ENCODE measurements at regions not wholly inside any gene's neighbourhood (a gene's known extent, or its start where the extent isn't known, plus 50 kb on each side); places are given as distances from the start of the nearest gene placed in this dataset.
"Not testable (repeated sequence)": the region's sequence is repeated elsewhere in the genome, so short reads cannot be mapped to it uniquely, and the experiment has no call there.

GRCh38 chr14:43022094-43022800 lies 1415.6 kb downstream of the LRFN5 start:
- no peaks in the 10 kb centered on the region for H3K27me3 ChIP-seq (ENCODE audit: control insufficient read depth, insufficient read depth, low read length)
- no peak overlapping the region for H3K9ac ChIP-seq (ENCODE audit: low read depth, low read length)
- H3K36me3 ChIP-seq (ENCODE audit: insufficient read depth, low read length), result no peaks in the 10 kb centered on the region
- H3K4me3 ChIP-seq (ENCODE audit: low read length), result no peak overlapping the region
- no peak overlapping the region for H3K4me2 ChIP-seq (ENCODE audit: low read length)
- no peaks in the 10 kb centered on the region for H3K4me1 ChIP-seq (ENCODE audit: control insufficient read depth, insufficient read depth, low read length)
- H3K9me3 ChIP-seq (replicated peaks; ENCODE audit: low read length), result no peaks in the 10 kb centered on the region

GRCh38 chr14:43019826-43020225 lies 1413.2 kb downstream of the LRFN5 start:
- H3K4me3 ChIP-seq (ENCODE audit: low read length), result no peak overlapping the region
- no peaks in the 10 kb centered on the region for H3K4me1 ChIP-seq (ENCODE audit: control insufficient read depth, insufficient read depth, low read length)
- H3K36me3 ChIP-seq (ENCODE audit: insufficient read depth, low read length), result no peaks in the 10 kb centered on the region
- H3K4me2 ChIP-seq (ENCODE audit: low read length), result no peak overlapping the region
- no peaks in the 10 kb centered on the region for H3K27me3 ChIP-seq (ENCODE audit: control insufficient read depth, insufficient read depth, low read length)
- H3K9me3 ChIP-seq (replicated peaks; ENCODE audit: low read length), result no peaks in the 10 kb centered on the region
- no peak overlapping the region for H3K9ac ChIP-seq (ENCODE audit: low read depth, low read length)

DNA sequence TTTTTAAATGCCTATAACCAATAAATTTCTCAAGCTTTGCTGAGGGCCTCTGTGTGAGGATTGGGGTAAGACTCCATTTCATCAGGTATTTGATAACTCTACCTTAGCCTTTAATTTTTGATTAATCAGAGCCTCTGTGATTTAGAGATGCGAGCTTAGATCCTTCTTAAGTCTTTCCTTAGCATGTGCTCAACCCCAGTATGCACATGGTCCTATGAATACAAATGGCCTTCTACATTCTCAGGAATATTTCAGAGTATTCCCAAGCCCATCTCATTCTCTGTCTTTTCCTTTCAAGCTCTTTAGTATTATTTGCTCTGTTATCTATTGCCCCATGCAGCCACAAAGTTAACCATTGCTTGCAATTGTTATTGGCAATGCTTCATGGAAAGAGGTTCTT lies 1407.7 kb downstream of the LRFN5 start:
- no peak overlapping the region for H3K4me2 ChIP-seq (ENCODE audit: low read length)
- no peaks in the 10 kb centered on the region for H3K27me3 ChIP-seq (ENCODE audit: control insufficient read depth, insufficient read depth, low read length)
- no peak overlapping the region for H3K4me3 ChIP-seq (ENCODE audit: low read length)
- H3K36me3 ChIP-seq (ENCODE audit: insufficient read depth, low read length), result no peaks in the 10 kb centered on the region
- H3K9ac ChIP-seq (ENCODE audit: low read depth, low read length), result no peak overlapping the region
- H3K9me3 ChIP-seq (replicated peaks; ENCODE audit: low read length), result no peaks in the 10 kb centered on the region
- no peaks in the 10 kb centered on the region for H3K4me1 ChIP-seq (ENCODE audit: control insufficient read depth, insufficient read depth, low read length)

- no peak overlapping the region for H3K4me2 ChIP-seq (ENCODE audit: low read length)
- H3K27me3 ChIP-seq (ENCODE audit: control insufficient read depth, insufficient read depth, low read length), result no peaks in the 10 kb centered on the region
- H3K4me3 ChIP-seq (ENCODE audit: low read length), result no peak overlapping the region
- H3K9ac ChIP-seq (ENCODE audit: low read depth, low read length), result no peak overlapping the region
- no peaks in the 10 kb centered on the region for H3K4me1 ChIP-seq (ENCODE audit: control insufficient read depth, insufficient read depth, low read length)
- H3K9me3 ChIP-seq (replicated peaks; ENCODE audit: low read length), result peaks cover 6% of the 10 kb centered on the region
- H3K36me3 ChIP-seq (ENCODE audit: insufficient read depth, low read length), result no peaks in the 10 kb centered on the region
These were observed 1406.1 kb downstream of the LRFN5 start for GRCh38 chr14:43012817-43013216.

DNA sequence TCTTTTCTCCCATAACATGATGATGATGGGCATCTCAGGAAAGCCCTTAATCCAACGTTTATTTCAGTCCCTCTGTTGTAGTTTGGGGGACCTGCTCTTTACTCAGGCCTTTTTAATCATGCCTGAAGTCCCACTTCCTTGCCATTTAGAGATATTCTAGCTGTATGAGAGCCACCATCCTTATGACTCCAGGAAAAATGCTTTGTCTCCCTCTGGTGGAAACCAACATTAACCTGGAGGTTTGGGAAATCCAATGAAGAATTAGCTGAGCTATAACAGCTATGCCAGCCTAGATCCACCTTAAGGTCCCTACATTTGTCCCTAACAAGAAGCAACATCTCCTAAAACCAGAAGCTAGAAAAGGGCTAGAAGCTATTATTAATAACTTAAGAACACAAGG lies 1399.1 kb downstream of the LRFN5 start:
- H3K36me3 ChIP-seq (ENCODE audit: insufficient read depth, low read length), result no peaks in the 10 kb centered on the region
- H3K27me3 ChIP-seq (ENCODE audit: control insufficient read depth, insufficient read depth, low read length), result no peaks in the 10 kb centered on the region
- no peak overlapping the region for H3K4me3 ChIP-seq (ENCODE audit: low read length)
- H3K9ac ChIP-seq (ENCODE audit: low read depth, low read length), result no peak overlapping the region
- peaks cover 18% of the 10 kb centered on the region for H3K9me3 ChIP-seq (replicated peaks; ENCODE audit: low read length)
- no peaks in the 10 kb centered on the region for H3K4me1 ChIP-seq (ENCODE audit: control insufficient read depth, insufficient read depth, low read length)
- no peak overlapping the region for H3K4me2 ChIP-seq (ENCODE audit: low read length)

DNA sequence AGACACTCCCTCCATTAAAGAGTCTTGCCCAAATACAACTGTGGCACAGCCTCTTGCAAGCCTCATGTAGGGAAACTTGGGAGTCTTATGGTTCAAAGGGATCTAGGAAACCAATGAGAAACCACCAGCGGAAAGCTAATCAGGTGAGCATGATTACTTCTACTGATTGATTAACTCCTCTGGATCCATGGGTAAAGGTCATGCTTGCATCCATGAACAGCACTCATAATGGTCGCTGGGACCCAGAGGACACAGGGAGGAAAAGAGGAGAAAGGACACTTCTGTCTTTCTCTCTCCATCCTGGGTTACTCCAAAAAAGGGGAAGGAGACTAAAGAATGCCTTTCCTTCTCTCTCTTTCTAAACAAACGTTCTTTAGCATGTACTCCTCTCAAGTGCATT lies 1397.2 kb downstream of the LRFN5 start:
- H3K9ac ChIP-seq (ENCODE audit: low read depth, low read length), result no peak overlapping the region
- no peaks in the 10 kb centered on the region for H3K4me1 ChIP-seq (ENCODE audit: control insufficient read depth, insufficient read depth, low read length)
- H3K4me3 ChIP-seq (ENCODE audit: low read length), result no peak overlapping the region
- no peak overlapping the region for H3K4me2 ChIP-seq (ENCODE audit: low read length)
- peaks cover 14% of the 10 kb centered on the region for H3K9me3 ChIP-seq (replicated peaks; ENCODE audit: low read length)
- no peaks in the 10 kb centered on the region for H3K27me3 ChIP-seq (ENCODE audit: control insufficient read depth, insufficient read depth, low read length)
- no peaks in the 10 kb centered on the region for H3K36me3 ChIP-seq (ENCODE audit: insufficient read depth, low read length)

GRCh38 chr14:43001731-43002130 lies 1395.1 kb downstream of the LRFN5 start:
- H3K4me3 ChIP-seq (ENCODE audit: low read length), result no peak overlapping the region
- H3K4me1 ChIP-seq (ENCODE audit: control insufficient read depth, insufficient read depth, low read length), result no peaks in the 10 kb centered on the region
- peaks cover 8% of the 10 kb centered on the region for H3K9me3 ChIP-seq (replicated peaks; ENCODE audit: low read length)
- H3K27me3 ChIP-seq (ENCODE audit: control insufficient read depth, insufficient read depth, low read length), result no peaks in the 10 kb centered on the region
- no peak overlapping the region for H3K4me2 ChIP-seq (ENCODE audit: low read length)
- no peak overlapping the region for H3K9ac ChIP-seq (ENCODE audit: low read depth, low read length)
- H3K36me3 ChIP-seq (ENCODE audit: insufficient read depth, low read length), result no peaks in the 10 kb centered on the region

- Histone ChIP-seq H3K36me3 (ENCODE audit: insufficient read depth, low read length) (no peaks in the 10 kb centered on the region), H3K4me2 (ENCODE audit: low read length) (no peak overlapping the region), H3K4me3 (ENCODE audit: low read length) (no peak overlapping the region), H3K4me1 (ENCODE audit: control insufficient read depth, insufficient read depth, low read length) (peaks cover 5% of the 10 kb centered on the region), H3K9me3 (replicated peaks; ENCODE audit: low read length) (no peaks in the 10 kb centered on the region), H3K9ac (ENCODE audit: low read depth, low read length) (no peak overlapping the region), H3K27me3 (ENCODE audit: control insufficient read depth, insufficient read depth, low read length) (no peaks in the 10 kb centered on the region)
These were observed 1387.5 kb downstream of the LRFN5 start for GRCh38 chr14:42994051-42994736.

DNA sequence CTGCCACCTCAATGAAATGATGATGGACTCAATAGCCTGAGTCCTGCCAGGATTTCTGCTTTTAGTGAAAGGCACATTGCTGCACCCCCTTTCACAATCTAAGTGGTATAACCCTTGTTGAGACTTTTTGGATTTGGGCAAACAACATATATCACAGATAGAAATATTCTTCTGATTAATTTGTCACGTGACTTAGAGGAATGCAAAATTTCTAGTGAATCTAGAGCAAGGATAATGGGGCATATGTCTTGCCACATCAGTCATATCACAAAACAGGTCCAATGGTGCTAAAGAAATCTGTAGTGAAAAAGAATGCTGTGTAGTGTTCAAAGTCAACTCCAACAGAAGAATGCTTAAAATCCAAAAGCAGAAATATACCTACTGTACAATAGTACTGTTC lies 1386.3 kb downstream of the LRFN5 start:
- no peak overlapping the region for H3K9ac ChIP-seq (ENCODE audit: low read depth, low read length)
- peaks cover 5% of the 10 kb centered on the region for H3K4me1 ChIP-seq (ENCODE audit: control insufficient read depth, insufficient read depth, low read length)
- H3K4me2 ChIP-seq (ENCODE audit: low read length), result no peak overlapping the region
- H3K36me3 ChIP-seq (ENCODE audit: insufficient read depth, low read length), result no peaks in the 10 kb centered on the region
- H3K27me3 ChIP-seq (ENCODE audit: control insufficient read depth, insufficient read depth, low read length), result no peaks in the 10 kb centered on the region
- no peaks in the 10 kb centered on the region for H3K9me3 ChIP-seq (replicated peaks; ENCODE audit: low read length)
- no peak overlapping the region for H3K4me3 ChIP-seq (ENCODE audit: low read length)

DNA sequence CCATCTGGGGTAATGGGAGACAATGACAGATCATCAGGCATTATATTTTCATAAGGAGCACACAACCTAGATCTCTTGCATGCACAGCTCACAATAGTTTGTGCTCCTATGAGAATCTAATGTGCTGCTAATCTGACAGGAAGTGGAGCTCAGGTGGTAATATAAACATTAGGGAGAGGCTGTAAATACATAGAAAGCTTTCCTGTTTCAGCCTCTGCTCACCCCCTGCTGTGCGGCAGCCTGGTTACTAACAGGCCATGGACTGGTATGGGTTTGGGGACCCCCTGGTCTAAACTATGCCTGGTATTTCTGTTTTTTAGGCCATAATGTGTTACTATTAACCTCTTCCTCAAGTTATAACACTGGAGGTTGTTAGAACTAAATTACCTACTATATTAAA lies 1373.7 kb downstream of the LRFN5 start:
- H3K27me3 ChIP-seq (ENCODE audit: control insufficient read depth, insufficient read depth, low read length), result no peaks in the 10 kb centered on the region
- H3K9me3 ChIP-seq (replicated peaks; ENCODE audit: low read length), result no peaks in the 10 kb centered on the region
- H3K9ac ChIP-seq (ENCODE audit: low read depth, low read length), result no peak overlapping the region
- H3K36me3 ChIP-seq (ENCODE audit: insufficient read depth, low read length), result no peaks in the 10 kb centered on the region
- H3K4me3 ChIP-seq (ENCODE audit: low read length), result no peak overlapping the region
- no peaks in the 10 kb centered on the region for H3K4me1 ChIP-seq (ENCODE audit: control insufficient read depth, insufficient read depth, low read length)
- no peak overlapping the region for H3K4me2 ChIP-seq (ENCODE audit: low read length)

DNA sequence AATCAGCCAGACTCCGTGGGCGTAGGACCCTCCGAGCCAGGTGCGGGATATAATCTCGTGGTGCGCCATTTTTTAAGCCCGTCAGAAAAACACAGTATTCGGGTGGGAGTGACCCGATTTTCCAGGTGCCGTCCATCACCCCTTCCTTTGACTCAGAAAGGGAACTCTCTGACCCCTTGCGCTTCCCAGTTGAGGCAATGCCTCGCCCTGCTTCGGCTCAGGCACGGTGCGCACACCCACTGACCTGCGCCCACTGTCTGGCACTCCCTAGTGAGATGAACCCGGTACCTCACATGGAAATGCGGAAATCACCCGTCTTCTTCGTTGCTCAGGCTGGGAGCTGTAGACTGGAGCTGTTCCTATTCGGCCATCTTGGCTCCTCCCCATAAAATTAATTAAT lies 1366.5 kb downstream of the LRFN5 start:
- H3K4me2 ChIP-seq (ENCODE audit: low read length); H3K36me3 ChIP-seq (ENCODE audit: insufficient read depth, low read length); H3K9ac ChIP-seq (ENCODE audit: low read depth, low read length); H3K4me1 ChIP-seq (ENCODE audit: control insufficient read depth, insufficient read depth, low read length); H3K27me3 ChIP-seq (ENCODE audit: control insufficient read depth, insufficient read depth, low read length); H3K4me3 ChIP-seq (ENCODE audit: low read length); H3K9me3 ChIP-seq (replicated peaks; ENCODE audit: low read length): not testable (repeated sequence)

- H3K36me3 ChIP-seq (ENCODE audit: insufficient read depth, low read length), result no peaks in the 10 kb centered on the region
- no peak overlapping the region for H3K4me2 ChIP-seq (ENCODE audit: low read length)
- H3K4me3 ChIP-seq (ENCODE audit: low read length), result no peak overlapping the region
- H3K4me1 ChIP-seq (ENCODE audit: control insufficient read depth, insufficient read depth, low read length), result no peaks in the 10 kb centered on the region
- H3K9me3 ChIP-seq (replicated peaks; ENCODE audit: low read length), result peaks cover 8% of the 10 kb centered on the region
- H3K9ac ChIP-seq (ENCODE audit: low read depth, low read length), result no peak overlapping the region
- H3K27me3 ChIP-seq (ENCODE audit: control insufficient read depth, insufficient read depth, low read length), result no peaks in the 10 kb centered on the region
These were observed 1358.8 kb downstream of the LRFN5 start for GRCh38 chr14:42965512-42965911.
